ENCODE measurements at regions not wholly inside any gene's neighbourhood (a gene's known extent, or its start where the extent isn't known, plus 50 kb on each side); places are given as distances from the start of the nearest gene placed in this dataset.

DNA sequence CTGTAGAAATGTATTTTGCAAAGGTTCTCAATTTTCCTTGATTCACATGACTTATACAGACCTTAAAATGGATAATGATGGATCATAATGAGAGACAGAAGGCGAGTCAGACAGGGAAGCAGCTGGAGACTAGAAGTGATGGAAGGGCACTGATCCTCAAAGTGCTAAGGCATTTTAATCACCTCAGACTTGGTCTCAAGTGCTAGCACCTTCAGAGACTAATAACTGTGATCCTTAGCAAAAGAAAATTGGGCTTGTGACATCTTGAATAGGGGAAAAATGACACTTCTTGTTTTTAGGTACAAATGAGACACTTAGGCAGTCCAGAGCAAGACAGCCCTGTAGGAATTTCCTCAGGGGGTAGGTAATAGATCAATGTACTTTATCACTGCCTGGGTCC lies 1011.7 kb downstream of the SQOR start:
- TF ChIP-seq POLR2A (IDR thresholded peaks at IDR 0.05; ENCODE audit: control extremely low read depth in 1 of 2, low read depth in 2 of 2, low read length in 2 of 2) (no peak), BACH1 (IDR thresholded peaks at IDR 0.05; ENCODE audit: low read length) (no peak), TAF1 (IDR thresholded peaks at IDR 0.05; ENCODE audit: low read depth, low read length) (no peak), POLR2AphosphoS5 (IDR thresholded peaks at IDR 0.05; ENCODE audit: low read depth, low read length) (no peak), CTCF (IDR thresholded peaks at IDR 0.05; ENCODE audit: control extremely low read depth in 1 of 3, insufficient read depth in 1 of 3, low read depth in 1 of 3, low read length in 3 of 3) (no peak), SUZ12 (IDR thresholded peaks at IDR 0.05; ENCODE audit: low read length) (no peak), YY1 (IDR thresholded peaks at IDR 0.05; ENCODE audit: low read depth, low read length) (no peak), KDM1A (IDR thresholded peaks at IDR 0.05; ENCODE audit: borderline replicate concordance, low read length) (no peak), CEBPB (IDR thresholded peaks at IDR 0.05; ENCODE audit: low read depth, low read length) (no peak), CHD1 (IDR thresholded peaks at IDR 0.05; ENCODE audit: low read depth, low read length) (no peak), RFX5 (IDR thresholded peaks at IDR 0.05; ENCODE audit: borderline replicate concordance, low read depth, low read length) (no peak), CREB1 (IDR thresholded peaks at IDR 0.05) (no peak)
- TF ChIP-seq, protein P1, sequence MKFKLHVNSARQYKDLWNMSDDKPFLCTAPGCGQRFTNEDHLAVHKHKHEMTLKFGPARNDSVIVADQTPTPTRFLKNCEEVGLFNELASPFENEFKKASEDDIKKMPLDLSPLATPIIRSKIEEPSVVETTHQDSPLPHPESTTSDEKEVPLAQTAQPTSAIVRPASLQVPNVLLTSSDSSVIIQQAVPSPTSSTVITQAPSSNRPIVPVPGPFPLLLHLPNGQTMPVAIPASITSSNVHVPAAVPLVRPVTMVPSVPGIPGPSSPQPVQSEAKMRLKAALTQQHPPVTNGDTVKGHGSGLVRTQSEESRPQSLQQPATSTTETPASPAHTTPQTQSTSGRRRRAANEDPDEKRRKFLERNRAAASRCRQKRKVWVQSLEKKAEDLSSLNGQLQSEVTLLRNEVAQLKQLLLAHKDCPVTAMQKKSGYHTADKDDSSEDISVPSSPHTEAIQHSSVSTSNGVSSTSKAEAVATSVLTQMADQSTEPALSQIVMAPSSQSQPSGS (IDR thresholded peaks at IDR 0.05; ENCODE audit: low read length), result no peak

Data from H1 (cell line).